ENCODE measurements at regions not wholly inside any gene's neighbourhood (a gene's known extent, or its start where the extent isn't known, plus 50 kb on each side); places are given as distances from the start of the nearest gene placed in this dataset.

DNA sequence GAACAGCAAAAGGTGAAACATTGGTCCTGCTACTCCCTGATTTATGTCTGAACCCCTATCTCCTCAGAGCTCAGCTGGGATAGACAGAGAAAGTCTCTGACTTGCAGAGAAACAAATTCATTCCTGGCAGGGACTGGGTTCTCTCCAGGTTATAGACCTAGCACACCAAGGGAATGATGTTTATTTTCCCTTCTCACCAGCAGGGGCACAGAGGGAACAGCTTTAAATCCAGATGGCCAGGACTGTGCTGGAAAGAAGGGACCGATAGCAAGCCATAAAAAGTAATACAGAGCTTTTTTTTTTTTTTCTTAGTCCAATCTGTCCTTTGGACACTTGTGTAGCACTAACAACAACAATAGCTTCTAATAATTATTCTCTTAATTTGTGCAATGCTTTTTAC lies 141.1 kb upstream of the C9orf72 start:
- ChIA-PET RAD21 (ENCODE audit: low non-redundant PET in 1 of 2, low total read pairs in 2 of 2, uncharacterized antibody in 2 of 2, unreplicated experiment in 2 of 2) (no interaction called here), CTCF (no interaction called here), POLR2A (no interaction called here)
- H3K4me2 ChIP-seq (ENCODE audit: low read length), result no peak overlapping the region
- H3K27me3 ChIP-seq (ENCODE audit: insufficient read depth, low read length), result no peaks in the 10 kb centered on the region; the same call in 1 of the 2 replicates
- no peaks in the 10 kb centered on the region for H3K36me3 ChIP-seq (ENCODE audit: control insufficient read depth in 1 of 2, insufficient read depth in 2 of 2, low read length in 2 of 2)
- H3K79me2 ChIP-seq (ENCODE audit: insufficient read depth, low read length), result no peaks in the 10 kb centered on the region
- H3K4me1 ChIP-seq (ENCODE audit: control insufficient read depth in 1 of 2, insufficient read depth in 2 of 2, low read length in 2 of 2), result no peaks in the 10 kb centered on the region
- H3K4me3 ChIP-seq (replicated peaks in 1 of 2; ENCODE audit: low read depth in 1 of 2, low read length in 2 of 2), result no peak overlapping the region
- no peak for TF ChIP-seq SIN3A (IDR thresholded peaks at IDR 0.05; ENCODE audit: low read depth)
- TF ChIP-seq CTCF (IDR thresholded peaks at IDR 0.05 in 2 of 3, conservative IDR thresholded peaks at IDR 0.05 in 1 of 3; ENCODE audit: borderline replicate concordance in 1 of 3, insufficient read depth in 1 of 3, low read depth in 2 of 3, low read length in 2 of 3), result peak in 1 of 3 experiments; percentile 16; a peak in 1 of 6 replicates
- H3K9me3 ChIP-seq (ENCODE audit: control insufficient read depth in 1 of 2, insufficient read depth in 1 of 2, low read depth in 1 of 2, low read length in 2 of 2), result no peaks in the 10 kb centered on the region
- DNase-seq (ENCODE audit: low read depth, low spot score), result no peak
- no peaks in the 10 kb centered on the region for H4K20me1 ChIP-seq (ENCODE audit: insufficient read depth)
- BruUV-seq (replicated peaks), result no TSS peak
- no peak overlapping the region for H3K27ac ChIP-seq (ENCODE audit: low read depth, low read length)
- no peak overlapping the region for H3K9ac ChIP-seq (ENCODE audit: low read length)
- no peaks in the 10 kb centered on the region for H3K9me2 ChIP-seq (ENCODE audit: insufficient read depth)
- intact Hi-C loops (cut with micrococcal nuclease), result no loop called here
- peak; percentile 69 for ATAC-seq
- no peak overlapping the region for H2AFZ ChIP-seq (ENCODE audit: low read depth, low read length, poor library complexity, severe bottlenecking)

GRCh38 chr9:27715651-27716050 lies 142.4 kb upstream of the C9orf72 start:
- no peak for ATAC-seq
- Histone ChIP-seq H2AFZ (ENCODE audit: low read depth, low read length, poor library complexity, severe bottlenecking) (no peak overlapping the region), H3K27me3 (ENCODE audit: insufficient read depth, low read length) (no peaks in the 10 kb centered on the region; the same call in 1 of the 2 replicates), H3K4me1 (ENCODE audit: control insufficient read depth in 1 of 2, insufficient read depth in 2 of 2, low read length in 2 of 2) (no peaks in the 10 kb centered on the region), H3K4me3 (replicated peaks in 1 of 2; ENCODE audit: low read depth in 1 of 2, low read length in 2 of 2) (no peak overlapping the region), H3K36me3 (ENCODE audit: control insufficient read depth in 1 of 2, insufficient read depth in 2 of 2, low read length in 2 of 2) (no peaks in the 10 kb centered on the region), H3K9me3 (ENCODE audit: control insufficient read depth in 1 of 2, insufficient read depth in 1 of 2, low read depth in 1 of 2, low read length in 2 of 2) (no peaks in the 10 kb centered on the region), H3K4me2 (ENCODE audit: low read length) (no peak overlapping the region), H3K27ac (ENCODE audit: low read depth, low read length) (no peak overlapping the region), H3K9me2 (ENCODE audit: insufficient read depth) (no peaks in the 10 kb centered on the region), H3K9ac (ENCODE audit: low read length) (no peak overlapping the region), H4K20me1 (ENCODE audit: insufficient read depth) (no peaks in the 10 kb centered on the region), H3K79me2 (ENCODE audit: insufficient read depth, low read length) (no peaks in the 10 kb centered on the region)
- POLR2A ChIA-PET, result no interaction called here
- intact Hi-C loops (cut with micrococcal nuclease), result no loop called here
- CTCF ChIA-PET, result no interaction called here
- no peak for DNase-seq (ENCODE audit: low read depth, low spot score)
- BruUV-seq (replicated peaks), result no TSS peak
- TF ChIP-seq JUND (IDR thresholded peaks at IDR 0.05), result no peak
- TF ChIP-seq EGR1 (IDR thresholded peaks at IDR 0.05; ENCODE audit: low read depth), result no peak
- TF ChIP-seq TCF7L2 (IDR thresholded peaks at IDR 0.05; ENCODE audit: borderline replicate concordance, extremely low read depth, insufficient read depth, insufficient read length), result no peak
- TF ChIP-seq EZH2 (IDR thresholded peaks at IDR 0.05), result no peak
- RAD21 ChIA-PET (ENCODE audit: low non-redundant PET in 1 of 2, low total read pairs in 2 of 2, uncharacterized antibody in 2 of 2, unreplicated experiment in 2 of 2), result no interaction called here
